OCI-LY7 (cell line): ENCODE measurements at regions not wholly inside any gene's neighbourhood (a gene's known extent, or its start where the extent isn't known, plus 50 kb on each side); places are given as distances from the start of the nearest gene placed in this dataset.

Experiments used
- EZH2phosphoT487 ChIP-seq: fragments of 200-600 bp; sonication (generic); IDR thresholded peaks from 2 replicates; pipeline ENCODE4 v1.6.1; 2018; ENCODE audit warnings: low read depth, borderline replicate concordance, mild to moderate bottlenecking, mixed run types, antibody characterized with exemption, low read length, moderate library complexity, mixed read lengths
- TF ChIP-seq, protein P1 (sequence below): fragments of 200-600 bp; sonication (generic); conservative IDR thresholded peaks from 2 replicates; pipeline ENCODE4 v1.5.1; 2014; ENCODE audit warnings: mild to moderate bottlenecking, antibody characterized with exemption, low read length, moderate library complexity, mixed read lengths

- TF ChIP-seq, protein P1, sequence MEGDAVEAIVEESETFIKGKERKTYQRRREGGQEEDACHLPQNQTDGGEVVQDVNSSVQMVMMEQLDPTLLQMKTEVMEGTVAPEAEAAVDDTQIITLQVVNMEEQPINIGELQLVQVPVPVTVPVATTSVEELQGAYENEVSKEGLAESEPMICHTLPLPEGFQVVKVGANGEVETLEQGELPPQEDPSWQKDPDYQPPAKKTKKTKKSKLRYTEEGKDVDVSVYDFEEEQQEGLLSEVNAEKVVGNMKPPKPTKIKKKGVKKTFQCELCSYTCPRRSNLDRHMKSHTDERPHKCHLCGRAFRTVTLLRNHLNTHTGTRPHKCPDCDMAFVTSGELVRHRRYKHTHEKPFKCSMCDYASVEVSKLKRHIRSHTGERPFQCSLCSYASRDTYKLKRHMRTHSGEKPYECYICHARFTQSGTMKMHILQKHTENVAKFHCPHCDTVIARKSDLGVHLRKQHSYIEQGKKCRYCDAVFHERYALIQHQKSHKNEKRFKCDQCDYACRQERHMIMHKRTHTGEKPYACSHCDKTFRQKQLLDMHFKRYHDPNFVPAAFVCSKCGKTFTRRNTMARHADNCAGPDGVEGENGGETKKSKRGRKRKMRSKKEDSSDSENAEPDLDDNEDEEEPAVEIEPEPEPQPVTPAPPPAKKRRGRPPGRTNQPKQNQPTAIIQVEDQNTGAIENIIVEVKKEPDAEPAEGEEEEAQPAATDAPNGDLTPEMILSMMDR: no peak
- TF ChIP-seq EZH2phosphoT487: no peak
Measured at GRCh38 chr2:138853296-138853695, 73.1 kb upstream of the NXPH2 start.
